NCI-H2107 treated with DMSO at 0.1 percent for 48 hours (cell line): ENCODE measurements at regions not wholly inside any gene's neighbourhood (a gene's known extent, or its start where the extent isn't known, plus 50 kb on each side); places are given as distances from the start of the nearest gene placed in this dataset.

Source experiments
- DNase-seq: peaks from one replicate; lab custom pipeline; 2025; ENCODE audit not compliant: unreplicated experiment; lab: John Stamatoyannopoulos, UW

DNA sequence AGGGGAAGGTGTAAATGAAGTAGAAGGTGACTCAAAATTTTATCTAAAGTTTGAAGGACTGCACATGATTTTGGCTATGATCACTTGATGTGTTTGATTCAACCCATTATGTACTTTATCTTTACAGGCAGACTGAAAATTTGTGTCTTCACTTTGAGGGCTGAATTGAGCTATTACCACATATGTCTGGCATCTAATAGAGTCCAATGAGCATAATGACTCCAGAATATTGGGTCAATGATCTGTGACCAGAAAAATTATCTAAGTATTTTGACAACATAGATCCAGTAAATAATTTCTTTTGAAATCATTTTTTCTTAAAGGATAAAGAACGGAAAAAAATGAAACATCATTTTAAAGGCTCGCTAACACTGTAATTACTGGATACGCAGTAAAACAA lies 2810.0 kb downstream of the PCDH9 start:
- DNase-seq = no peak

DNA sequence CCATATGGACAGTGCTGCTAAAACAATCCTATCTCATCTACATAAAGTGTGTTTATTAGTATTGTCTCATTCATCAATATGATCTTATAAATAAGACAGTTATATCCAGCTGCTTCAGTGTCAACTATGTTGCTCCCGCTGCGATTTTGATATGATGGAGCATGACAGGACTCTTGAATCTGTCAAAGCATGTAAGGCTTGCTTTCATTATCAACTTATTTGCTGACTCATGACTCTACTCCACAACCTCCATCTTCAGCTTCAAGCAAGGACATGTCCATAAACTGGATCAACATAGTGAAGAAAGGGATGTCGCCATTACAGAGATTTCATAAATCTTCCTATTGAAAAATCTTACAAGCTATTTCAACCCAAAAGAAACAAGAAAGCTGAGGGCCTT lies 2812.6 kb downstream of the PCDH9 start:
- no peak for DNase-seq

DNA sequence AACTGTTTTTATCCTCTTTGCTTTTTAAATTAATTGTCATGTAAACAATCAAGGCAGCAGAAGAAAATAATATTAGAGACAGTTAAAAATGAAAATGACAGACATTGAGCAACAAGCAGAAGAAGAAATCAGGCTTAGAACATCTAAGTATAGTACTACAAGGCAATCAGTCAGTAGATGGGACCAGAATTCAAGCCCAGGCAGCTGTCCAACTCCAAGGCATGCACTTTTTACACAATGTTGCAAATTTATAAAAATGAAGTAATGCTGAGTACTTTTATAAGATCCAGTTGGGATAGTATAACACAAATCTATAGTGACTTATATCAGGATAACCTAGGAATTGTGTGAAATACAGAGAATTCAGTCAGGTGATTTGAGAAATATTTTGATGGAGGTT lies 2815.8 kb downstream of the PCDH9 start:
- DNase-seq = no peak

DNA sequence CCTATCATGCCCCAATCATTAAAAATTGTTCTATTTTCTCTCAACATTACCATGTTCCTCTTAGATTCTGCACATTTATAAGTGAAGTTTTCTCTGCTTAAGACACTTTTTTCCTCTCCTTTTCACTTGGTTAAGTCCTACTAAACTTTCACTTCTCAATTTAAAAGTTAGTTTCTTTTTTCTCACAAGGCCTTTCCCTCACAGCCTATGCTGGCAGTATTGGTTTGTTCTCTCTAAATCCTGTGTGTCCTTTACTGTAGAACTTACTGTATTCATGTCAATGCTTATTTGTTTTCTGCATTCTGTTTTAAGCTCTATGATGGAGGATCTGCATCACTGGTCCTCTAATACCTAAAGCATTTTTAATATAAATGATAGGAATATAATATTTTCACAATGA lies 2816.6 kb downstream of the PCDH9 start:
- DNase-seq = no peak

DNA sequence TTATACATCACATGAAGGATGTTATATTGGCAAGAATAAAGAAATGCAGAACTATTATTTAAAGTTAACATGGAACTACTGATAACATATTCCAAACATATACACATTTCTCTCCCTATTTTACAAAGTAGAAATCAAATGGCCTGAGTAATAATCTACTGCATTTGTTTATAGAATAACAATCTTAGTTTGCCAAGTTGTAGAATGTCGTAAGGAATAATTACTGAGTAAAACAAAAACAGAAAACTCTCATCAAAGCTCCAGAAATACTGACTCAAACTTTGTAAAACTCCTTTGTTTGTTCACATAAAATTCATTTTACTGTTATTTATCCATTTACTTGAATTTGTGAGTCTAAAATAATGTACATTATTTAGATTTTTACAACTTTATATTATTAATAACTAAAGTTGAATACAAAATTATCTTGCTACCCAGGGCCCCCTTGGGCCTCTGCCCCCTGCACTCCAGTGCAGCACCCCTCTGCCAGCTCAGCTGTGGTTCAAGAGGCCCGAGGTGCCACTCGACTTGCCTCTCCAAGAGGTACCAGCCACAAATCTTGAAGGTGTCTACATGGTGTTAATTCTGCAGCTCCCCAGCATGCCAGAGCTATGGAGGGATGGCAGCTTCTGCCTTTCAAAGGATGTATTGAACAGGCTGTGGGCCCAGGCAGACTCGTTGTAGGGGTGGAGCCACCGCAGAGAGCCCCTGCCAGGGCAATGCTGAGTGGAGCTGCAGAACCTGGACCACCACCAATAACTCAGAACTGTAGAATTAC lies 2819.7 kb downstream of the PCDH9 start:
- DNase-seq = no peak

DNA sequence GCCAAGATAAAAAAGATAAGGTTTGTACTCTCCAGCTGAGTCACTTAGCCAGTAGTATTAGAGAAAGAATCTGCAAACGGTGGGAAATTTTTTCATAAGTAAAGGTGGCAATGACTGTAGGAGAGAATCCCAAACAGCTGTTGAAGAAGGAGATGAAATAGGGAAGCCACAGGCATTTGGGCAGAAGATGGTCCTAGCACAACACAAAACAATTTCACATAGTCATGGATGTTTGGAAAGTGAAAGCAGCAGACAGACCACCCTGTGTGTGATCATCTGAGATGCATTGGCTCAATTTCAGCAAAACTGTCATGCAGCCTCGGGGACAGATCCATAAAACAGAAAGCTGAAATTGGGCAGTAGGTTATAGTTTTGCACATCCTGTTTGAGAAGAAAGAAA lies 2832.4 kb downstream of the PCDH9 start:
- DNase-seq = no peak

DNA sequence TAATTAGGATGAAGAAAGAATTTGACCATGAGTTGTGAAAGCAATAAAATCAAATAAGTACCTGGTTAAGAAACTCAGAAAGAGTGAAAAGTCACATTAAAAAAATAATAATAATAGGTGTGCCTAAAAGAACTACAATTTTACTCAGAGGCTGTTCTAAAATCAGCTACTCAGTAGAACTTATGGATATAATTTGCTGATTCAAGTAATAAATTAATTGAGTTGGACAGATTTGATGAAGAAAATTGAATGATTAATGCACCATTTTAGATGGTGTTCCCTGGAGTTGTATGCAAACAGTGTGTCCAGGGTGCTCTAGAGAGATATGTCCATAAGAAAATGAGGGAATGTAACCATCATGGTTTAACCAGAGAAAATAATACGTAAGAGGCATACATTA lies 2852.5 kb downstream of the PCDH9 start:
- no peak for DNase-seq

DNA sequence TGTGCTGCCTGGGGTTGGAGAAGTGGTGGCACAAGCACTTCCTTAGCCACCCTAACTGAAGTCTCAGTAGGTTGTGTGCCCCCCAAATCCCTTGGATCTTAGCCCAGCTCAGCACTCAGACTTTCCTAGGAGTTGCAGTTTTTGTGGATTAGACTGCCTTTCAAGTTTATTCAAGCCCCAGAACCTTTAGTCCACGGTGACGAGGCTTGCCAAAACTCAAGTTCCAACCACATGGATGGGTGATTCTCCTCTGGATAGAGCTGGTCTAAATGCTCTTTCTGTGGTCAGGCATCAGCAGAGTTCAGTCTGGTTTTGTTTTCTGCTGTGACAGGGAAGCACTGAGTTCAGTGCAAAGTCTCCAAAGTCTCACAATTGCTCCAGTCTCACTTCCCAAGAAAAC lies 2858.7 kb downstream of the PCDH9 start:
- DNase-seq = no peak

DNA sequence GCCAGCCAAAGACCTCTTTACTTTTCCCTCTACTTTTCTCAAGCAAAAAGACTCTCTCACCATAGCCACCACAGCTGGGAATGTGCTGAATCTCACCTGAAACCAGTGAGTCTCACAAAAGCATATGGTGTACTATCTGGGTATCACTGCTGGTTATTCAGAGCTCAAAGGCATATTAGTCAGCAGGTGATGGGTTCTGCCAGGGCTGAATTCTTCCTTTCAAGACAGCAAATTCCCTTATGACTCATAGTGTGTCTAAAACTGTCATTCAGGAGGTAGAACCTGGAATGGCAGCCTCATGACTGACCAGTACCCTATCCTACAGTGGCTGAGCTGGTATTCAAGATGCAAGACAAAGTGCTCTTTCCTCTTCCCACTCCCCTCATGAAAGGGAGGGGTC lies 2859.1 kb downstream of the PCDH9 start:
- no peak for DNase-seq

DNA sequence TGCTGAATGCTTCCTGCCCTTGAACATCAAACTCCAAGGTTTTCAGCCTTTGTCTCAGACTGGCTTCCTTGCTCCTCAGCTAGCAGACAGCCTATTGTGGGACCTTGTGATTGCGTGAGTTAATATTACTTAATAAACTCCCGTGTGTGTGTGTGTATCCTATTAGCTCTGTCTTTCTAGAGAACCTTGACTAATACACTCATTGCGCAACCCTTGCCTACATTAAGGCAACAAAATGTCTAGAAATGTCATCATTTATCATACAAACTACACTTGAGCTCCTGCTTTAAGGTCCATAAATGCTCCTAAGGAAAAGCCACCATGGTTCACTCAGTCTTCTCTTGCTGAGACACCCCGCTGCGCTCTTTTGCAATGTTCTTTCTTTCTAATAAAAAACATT lies 2861.0 kb downstream of the PCDH9 start:
- no peak for DNase-seq

DNA sequence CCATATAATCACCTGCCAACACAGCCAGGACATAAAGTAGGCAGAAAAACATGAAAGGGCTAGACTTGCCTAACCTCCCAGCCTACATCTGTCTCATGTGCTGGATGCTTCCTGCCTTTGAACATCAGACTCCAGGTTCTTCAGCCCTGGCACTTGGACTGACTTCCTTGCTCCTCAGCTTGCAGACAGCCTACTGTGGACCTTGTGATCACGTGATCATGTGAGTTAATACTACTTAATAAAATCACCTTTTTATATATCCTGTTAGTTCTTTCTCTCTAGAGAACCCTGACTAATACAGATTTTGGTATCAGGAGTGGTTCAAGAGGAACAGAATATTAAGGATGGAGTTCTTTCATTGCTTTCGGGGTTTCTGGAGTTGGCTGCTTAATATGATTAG lies 2867.6 kb downstream of the PCDH9 start:
- DNase-seq = no peak

DNA sequence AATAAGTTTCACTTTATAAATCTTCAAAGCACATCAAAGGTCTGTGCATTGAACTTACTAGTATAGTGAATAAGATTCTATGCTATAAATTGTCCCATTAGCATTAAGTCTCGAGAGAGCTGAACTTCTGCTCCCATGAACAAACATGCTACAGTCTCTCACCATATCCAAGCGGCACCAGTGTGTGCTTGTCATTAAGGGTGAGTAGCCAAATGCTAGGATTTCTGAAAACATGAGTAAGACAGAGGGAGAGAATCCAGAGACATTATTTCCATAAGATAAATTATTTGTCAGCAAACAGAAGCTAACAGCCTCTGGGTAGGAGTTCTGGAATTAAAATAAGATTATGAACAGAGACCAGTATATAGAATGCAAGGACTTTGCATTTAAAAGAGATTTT lies 2882.5 kb downstream of the PCDH9 start:
- DNase-seq = no peak

DNA sequence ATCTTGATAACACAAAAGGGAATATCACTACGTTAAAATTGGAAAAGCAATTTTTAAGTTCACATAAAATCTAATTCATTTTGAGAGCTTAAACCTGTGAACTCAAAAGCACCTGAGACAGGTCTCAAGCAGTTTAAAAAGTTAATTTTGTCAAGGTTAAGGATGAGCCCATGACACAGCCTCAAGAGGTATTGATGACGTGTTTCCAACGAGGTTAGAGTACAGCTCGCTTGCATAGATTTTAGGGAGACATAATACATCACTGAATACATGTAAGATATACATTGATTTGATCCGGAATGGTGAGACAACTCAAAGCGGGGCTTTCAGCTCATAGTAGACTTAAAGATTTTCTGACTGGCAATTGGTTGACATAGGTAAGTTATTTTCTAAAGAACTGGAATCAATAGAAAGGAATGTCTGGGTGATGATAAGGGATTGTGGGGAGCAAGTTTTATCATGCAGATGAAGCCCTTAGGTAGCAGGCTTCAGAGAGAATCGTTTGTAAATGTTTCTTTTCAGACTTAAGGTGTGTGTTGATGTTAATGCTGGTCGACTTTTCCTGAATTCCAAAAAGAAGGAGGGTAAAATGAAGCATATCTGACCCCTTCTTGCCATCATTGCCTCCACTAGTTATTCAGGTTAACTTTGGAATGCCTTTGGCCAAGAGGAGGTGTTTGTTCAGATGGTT lies 2890.6 kb downstream of the PCDH9 start:
- DNase-seq = no peak

DNA sequence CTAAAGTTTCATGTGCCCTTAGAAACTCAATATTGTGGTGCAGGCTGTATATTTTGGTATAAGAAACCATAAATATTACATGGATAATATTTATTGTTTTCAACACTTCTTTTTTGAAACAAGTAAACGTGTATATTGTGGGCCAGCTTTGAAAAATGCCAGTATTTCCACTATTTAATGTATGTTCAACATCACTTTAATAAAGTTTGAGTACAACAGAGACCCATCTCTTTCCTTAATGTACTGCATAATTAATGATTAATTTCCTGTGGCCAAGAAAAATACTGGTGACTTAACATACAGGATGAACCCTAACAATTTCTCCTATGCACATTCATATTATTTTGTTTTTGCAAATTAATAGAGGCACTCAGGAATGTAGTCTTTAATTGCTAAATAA lies 2891.5 kb downstream of the PCDH9 start:
- no peak for DNase-seq

DNA sequence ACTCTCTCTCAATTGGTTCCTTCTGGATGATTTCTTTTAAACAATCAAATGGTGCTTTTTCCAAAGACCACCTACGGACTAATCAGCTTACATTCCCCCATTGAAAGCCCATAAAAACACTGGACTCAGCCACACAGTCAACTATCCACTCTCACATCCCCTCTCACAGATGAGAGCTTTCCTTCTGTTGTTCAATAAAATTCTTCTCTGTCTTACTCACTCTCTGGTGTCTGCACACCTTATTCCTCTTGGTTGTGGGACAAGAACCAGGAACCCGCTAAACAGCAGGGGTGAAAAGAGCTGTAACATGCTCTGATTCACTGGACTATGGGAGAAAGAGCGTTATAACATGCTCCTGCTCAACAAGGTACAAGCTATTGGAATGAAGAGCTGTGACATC lies 2896.2 kb downstream of the PCDH9 start:
- no peak for DNase-seq

DNA sequence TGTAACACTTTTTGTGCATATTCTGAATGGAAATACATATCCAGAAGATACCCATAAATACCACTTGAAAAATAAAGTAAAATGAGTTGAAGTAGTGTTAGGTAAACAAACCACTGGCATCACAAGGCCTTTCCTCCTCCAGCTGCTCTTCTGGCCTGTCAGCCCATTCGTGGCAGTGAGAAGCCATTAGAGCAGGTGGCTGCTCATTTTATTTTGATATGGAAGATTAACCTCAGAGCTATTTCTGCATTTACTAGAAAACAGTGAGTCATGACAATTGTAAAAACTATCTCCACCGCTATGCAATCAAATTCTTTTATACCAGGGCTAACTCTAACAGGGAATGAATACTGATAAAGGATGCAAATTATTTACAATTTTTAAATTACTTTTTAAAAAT lies 2898.1 kb downstream of the PCDH9 start:
- DNase-seq = no peak

DNA sequence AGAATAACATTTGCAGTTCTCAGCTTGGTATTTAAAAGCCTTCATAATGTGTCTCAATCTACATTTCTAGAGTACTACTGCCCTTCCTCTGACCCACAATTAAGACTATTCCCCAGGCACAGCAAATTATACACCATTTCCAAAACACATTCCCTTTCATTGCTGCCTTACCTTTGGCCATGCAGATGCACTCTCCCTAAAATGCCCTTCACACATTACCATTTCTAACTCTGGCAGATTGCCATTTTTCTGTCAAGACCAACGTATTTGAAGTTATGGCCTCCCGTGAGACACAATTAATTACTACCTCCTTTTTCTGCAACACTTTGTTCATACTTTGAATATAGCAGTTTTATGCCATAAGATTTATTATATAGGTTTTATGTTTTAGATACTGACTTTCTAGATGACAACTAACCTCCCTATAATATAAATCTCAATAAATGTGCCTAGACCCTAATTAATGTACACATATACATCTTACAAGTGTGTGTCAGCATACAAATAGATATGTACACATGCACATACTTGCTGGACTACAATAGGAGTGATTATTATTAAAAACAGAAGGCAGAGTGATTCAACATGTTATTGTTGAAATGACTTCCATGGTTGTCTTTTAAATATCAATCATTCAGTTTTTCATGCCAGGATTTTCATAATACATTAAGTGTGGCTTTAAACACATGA lies 2902.5 kb downstream of the PCDH9 start:
- DNase-seq = no peak

DNA sequence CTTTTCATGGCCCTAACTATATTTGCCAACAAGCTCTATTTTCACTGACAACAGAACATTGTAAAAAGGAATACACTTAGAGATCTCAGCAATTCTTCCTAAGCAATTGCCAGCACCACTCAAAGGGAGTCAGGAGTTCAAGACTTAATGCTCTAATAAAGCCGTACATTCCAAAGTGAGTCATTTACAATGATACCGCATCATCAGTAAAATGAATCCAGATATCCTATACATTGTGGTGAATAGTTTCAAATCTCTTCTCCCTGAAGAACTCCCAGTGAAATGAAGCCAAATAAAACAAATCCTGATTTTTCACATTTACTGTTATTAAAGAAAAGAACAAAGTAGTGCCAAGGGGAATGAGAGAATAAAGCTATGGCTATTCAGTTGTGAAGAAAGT lies 2898.7 kb upstream of the PCDH20 start:
- DNase-seq = no peak

DNA sequence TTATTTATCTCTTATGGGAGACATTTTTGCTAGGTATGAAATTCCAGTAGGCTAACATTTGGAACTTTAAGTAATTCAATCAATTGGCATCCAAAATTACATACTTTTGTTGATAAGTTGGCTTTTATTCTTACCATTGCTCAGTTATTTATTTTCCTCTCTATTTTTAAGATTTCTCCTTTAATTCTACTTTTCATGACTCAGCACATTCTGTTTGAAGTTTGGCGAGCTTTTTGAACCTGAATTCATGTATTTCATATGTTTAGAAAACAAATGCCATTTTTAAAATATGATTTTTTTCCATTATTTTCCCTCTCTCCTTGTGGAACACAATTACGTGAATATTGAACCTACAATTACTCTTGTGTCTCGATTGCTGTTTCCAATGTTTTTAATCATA lies 2896.3 kb upstream of the PCDH20 start:
- no peak for DNase-seq

DNA sequence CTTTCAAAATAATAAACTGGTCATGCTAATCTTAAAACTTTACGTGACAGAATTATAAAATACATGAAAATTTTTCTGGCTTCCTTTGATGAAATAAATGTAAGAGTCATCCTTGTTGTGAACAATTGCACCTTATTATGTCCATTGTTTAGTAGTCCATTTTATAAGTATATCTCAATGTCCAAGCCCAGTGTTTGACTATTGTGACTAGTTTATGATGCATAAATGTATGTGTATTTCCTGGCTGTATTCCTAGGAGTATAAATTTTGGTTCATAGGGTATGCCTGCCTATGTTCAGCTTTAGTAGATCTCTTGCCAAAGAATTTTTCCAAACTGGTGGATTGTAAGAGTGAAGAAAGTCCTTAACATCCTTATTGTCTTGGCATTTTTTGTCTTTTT lies 2895.5 kb upstream of the PCDH20 start:
- DNase-seq = no peak

DNA sequence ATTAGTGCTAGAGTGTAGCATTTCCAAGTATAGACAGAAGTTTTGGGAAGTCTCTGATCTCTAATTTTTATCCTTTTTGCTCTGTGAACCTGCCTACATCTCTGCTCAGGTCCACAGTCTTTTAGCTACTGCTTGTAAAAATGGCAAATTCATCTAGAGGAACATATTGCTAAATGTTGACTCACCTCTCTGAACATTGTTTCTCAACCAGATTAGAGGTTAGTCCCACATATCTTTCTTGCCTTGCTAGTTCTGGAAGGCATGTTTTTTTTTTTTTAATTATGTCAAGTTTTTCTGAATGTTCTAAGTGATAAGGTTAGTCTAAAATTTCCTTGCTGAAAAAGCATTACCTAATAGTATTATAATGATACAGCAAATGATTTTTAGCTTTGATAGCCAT lies 2889.6 kb upstream of the PCDH20 start:
- no peak for DNase-seq

DNA sequence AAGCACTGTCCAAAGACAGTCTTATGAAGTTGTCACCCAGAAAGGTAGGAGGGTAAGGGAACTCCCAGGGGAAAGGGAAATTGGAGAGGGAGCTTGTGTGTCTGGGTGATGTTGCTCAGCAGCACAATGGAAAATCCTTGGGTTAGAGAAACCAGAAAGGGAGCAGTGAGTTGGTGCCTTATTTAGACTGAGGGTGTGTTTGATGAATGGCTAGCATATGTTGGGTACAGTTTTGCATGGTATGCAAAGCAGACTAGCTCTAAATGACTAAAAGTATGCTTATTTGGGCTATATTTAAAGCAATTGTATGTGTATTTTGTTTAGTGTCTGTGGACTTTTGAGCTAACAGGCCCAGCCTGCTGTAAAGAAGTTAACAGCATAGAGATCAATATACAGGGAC lies 2884.6 kb upstream of the PCDH20 start:
- DNase-seq = no peak
